ENCODE measurements at regions not wholly inside any gene's neighbourhood (a gene's known extent, or its start where the extent isn't known, plus 50 kb on each side); places are given as distances from the start of the nearest gene placed in this dataset.

DNA sequence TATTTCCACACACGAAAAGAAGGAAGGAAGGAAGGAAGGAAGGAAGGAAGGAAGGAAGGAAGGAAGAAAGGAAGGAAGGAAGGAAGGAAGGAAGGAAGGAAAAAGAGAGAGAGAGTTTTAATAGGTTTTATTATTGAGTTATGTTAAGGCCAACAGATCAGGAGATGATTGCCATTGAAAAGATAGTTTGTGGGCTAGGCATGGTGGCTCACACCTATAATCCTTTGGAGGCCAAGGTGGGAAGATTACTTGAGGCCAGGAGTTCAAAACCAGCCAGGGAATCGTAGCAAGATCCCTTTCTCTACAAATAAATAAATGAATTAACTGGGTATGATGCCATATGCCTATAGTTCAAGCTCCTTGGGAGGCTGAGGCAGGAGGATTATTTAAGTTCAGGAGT lies 877.2 kb downstream of the TLE4 start:
- no peak for DNase-seq (ENCODE audit: low spot score)

DNA sequence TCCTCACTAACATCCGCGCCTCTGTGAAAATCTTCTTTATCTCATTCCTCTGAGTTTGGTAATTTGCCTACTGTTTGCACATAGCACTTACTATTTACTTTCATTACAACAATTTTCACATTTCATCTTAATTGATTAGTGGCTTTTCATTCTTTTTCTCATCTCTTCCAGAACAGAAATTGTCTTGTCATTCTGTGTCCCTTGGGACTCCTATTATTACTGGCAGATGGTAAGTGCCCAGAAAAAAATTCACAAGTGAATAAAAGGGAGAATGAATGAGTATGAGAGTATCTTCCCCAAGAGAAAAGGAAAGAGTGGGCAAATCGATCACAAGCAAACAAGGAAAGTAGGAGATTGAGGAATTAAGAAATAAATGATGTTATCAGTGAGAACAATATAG lies 876.1 kb downstream of the TLE4 start:
- DNase-seq (ENCODE audit: low spot score) = no peak

GRCh38 chr9:80440724-80441123 lies 869.0 kb downstream of the TLE4 start:
- DNase-seq (ENCODE audit: low spot score) = no peak

- no peak for DNase-seq (ENCODE audit: low spot score)
Measured at GRCh38 chr9:80437825-80438224, 866.1 kb downstream of the TLE4 start.

DNA sequence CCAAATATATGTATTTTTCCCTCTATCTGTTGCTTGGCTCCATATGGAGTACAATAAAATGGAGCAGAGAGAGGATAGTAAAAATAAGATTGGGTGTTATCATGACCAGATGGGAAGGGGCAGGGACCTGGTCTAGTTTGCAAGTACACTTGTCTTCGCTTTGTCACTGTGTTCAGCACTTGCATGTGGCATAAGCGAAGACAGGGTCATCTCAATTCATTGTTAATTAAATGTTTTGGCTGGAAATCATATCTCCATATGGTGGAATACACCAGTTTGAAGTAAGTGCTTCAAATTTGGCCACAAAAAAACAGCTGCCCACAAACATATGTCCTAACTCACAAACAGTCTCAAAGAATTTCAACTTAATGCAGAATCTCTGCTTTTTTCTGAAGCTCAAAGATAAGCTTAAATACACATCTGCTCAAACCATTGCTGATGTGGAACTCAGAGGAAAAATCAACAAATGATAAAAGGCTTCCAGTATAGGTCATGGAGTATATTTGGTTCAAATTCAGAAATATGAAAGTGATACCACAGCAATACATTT lies 865.4 kb downstream of the TLE4 start:
- DNase-seq (ENCODE audit: low spot score) = no peak

DNA sequence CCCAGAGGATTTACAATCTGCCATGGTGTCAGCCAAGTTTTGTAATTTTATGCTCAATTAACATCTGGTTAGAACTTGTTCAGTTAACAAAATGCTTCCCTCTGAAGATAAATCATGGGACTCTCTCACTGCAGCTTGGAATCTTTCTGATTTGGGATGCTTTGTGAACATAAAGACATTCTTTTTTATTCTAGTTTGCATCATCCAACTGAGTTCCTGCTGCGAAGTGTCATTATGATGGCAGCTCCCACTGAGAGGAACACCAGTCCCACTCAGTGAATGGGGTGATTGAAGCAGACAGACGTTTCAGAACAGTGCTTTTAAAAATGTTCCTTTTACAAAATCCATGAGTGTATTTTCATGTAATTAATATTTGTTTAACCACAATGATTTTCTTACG lies 863.8 kb downstream of the TLE4 start:
- no peak for DNase-seq (ENCODE audit: low spot score)

DNA sequence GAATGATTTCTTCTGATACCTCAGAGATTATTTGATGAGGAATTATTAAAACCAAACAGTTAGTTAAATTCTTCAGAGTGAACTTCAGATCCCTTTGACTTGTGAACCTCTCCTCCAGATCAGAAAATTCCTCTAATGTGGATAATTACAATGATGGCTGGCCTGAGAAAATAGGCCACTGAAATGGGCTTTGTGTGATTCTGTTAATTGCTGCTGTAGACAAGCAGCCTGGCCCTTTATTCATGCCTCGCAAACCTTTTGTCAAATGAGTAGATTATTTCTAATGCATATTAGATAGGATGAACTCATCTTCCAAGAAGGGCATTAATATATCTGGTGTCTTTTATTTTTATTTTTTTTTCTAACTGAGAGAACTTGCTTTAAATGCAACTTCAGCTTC lies 855.2 kb downstream of the TLE4 start:
- no peak for DNase-seq (ENCODE audit: low spot score)

DNA sequence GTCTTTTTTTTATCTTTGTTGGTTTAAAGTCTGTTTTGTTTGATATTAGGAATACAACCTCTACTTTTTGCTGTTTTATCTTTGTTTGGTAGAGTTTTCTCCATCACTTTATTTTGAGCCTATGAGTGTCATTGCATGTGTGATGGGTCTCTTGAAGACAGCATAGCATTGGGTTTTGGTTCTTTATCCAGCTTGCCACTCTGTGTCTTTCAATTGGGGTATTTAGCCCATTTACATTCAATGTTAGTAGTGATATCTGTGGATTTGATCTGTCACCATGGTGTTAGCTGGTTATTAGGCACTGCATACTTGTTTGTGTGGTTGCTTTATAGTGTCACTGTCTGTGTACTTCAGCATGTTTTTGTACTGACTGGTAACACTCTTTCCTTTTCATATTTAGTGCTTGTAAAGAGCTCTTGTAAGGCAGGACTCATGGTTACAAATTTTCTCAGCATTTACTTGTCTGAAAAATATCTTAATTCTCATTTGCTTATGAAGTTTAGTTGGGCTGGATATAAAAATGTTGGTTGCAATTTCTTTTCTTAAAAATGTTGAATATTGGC lies 845.5 kb downstream of the TLE4 start:
- DNase-seq (ENCODE audit: low spot score) = no peak

GRCh38 chr9:80410106-80410505 lies 838.3 kb downstream of the TLE4 start:
- no peak for DNase-seq (ENCODE audit: low spot score)

DNA sequence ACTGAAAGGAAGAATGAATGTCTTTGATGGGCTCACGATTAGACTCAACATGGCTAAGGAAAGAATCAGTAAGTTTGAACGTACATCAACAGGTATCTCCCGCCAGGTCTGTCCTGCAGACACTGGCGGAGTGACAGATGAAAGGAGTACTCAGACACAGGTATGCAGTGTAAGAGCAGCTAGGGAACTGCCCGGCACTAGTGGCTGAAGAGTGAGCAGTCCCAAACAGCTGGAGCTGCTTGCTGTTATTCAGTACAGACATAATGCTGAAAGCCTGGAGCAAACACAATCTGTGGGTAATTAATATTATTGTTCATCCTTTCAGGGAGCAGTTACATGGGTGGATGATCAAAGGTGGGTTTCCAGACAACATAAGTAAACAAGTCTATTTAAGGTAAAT lies 835.5 kb downstream of the TLE4 start:
- DNase-seq (ENCODE audit: low spot score) = no peak

GRCh38 chr9:80401243-80401642 lies 829.5 kb downstream of the TLE4 start:
- DNase-seq (ENCODE audit: low spot score) = no peak

GRCh38 chr9:80400624-80401230 lies 829.0 kb downstream of the TLE4 start:
- DNase-seq (ENCODE audit: low spot score) = no peak

GRCh38 chr9:80399606-80400005 lies 827.8 kb downstream of the TLE4 start:
- no peak for DNase-seq (ENCODE audit: low spot score)

GRCh38 chr9:80387828-80388227 lies 816.1 kb downstream of the TLE4 start:
- DNase-seq (ENCODE audit: low spot score) = no peak

DNA sequence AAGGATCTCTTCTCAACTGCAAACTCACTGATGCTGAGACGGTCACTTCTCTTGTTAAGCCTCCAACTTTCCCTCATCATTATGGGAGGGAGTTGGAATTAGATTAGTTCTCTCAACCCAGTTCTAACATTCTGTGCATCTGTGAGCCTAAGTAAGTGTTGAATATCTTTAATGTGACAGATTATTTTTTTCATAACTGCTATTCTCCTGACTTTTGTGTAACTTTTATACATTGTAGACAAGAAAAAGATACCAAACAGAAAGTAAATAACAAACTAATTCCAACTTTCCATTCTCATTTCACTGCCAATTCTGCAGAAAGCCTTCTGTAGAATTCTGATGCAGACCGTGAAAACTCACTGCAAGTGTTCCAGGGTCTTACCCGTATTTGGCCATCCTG lies 813.5 kb downstream of the TLE4 start:
- no peak for DNase-seq (ENCODE audit: low spot score)

DNA sequence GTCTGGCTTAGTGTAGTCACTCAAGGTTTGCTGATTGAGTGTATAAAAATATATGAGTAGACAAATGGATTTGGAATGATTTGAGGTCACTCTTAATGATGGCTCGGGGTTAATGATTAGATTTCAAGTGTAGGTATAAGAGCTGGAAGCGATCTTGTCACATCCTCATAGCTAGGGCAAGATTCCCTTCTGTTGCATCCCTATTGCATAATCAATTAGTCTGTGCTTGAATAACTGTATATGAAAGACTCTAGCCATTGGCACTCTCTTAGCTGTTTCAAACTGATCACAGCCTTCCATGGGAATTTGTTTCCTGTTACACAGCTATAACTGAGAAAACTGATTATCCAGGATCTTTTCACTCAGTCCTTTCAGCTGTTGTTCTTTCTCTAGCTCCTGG lies 811.6 kb downstream of the TLE4 start:
- DNase-seq (ENCODE audit: low spot score) = no peak

GRCh38 chr9:80382211-80382891 lies 810.6 kb downstream of the TLE4 start:
- no peak for DNase-seq (ENCODE audit: low spot score)

DNA sequence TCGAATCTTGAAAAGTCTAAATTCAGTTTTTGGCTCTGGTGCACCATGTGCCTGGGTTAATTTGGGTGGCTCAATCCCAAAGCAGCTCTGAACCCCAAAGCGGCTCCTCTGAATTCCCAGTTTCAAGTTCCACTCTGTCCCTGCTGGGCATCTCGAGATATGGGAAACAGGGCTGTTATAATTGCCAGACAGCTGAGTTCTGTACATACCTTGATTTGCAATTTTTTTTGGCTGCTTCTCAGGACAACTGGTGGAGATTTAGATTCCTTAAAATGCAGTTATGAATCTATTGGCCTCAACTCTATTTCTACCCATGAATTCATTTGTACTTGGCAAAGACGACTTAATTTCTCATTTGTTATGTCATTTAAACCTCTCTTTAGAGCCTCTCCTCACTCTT lies 808.5 kb downstream of the TLE4 start:
- no peak for DNase-seq (ENCODE audit: low spot score)

DNA sequence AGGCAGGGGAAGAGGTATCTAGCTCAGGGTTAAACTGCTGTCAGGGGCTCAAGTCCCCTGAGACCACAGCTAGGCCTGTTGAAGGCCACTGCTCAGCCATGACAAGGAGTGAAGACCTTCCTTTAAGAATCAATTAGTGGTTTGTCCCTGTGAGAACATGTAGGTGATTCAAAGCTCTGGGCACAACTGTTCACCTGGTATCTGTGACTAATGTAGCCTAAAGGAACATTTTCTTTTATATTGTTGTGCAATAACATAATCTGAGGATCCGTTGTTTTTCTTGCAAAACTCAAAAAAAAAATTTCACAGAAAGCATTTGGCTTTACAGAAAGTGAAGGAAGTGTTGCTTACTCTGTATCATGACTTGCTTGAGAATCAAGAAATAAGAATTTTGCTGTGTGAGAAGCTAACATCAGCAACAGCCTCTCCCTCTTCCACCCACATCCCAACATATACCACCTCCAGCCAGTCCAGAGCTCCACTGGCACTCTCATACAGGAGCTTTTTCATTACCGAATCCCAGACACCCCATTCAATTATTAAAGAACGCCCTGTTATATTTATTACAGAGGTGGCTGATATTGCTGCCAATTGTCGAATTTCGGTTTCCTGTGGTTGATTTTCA lies 807.0 kb downstream of the TLE4 start:
- DNase-seq (ENCODE audit: low spot score) = no peak

DNA sequence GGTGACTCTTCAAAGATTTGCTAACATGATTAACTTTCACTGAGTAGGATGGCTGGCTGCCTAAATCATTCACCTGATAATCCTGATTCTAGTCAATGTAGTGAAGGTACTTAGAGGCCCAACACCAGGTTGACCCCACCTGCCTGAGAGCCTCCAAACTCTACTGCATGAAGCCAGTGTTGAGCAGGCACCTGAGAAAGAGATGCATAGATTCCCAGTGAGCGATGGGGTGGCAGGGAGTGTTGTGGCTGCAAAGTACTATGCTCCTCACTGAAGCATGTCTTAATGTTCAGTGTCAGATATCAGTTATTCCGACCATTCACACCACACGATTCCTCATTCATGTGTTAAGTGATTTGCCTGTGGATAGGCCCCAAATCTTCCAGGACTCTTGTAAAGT lies 804.4 kb downstream of the TLE4 start:
- DNase-seq (ENCODE audit: low spot score) = no peak

- DNase-seq (ENCODE audit: low spot score) = no peak
Measured at GRCh38 chr9:80375477-80375876, 803.7 kb downstream of the TLE4 start.

- no peak for DNase-seq (ENCODE audit: low spot score)
Measured at GRCh38 chr9:80369641-80370040, 797.9 kb downstream of the TLE4 start.

DNA sequence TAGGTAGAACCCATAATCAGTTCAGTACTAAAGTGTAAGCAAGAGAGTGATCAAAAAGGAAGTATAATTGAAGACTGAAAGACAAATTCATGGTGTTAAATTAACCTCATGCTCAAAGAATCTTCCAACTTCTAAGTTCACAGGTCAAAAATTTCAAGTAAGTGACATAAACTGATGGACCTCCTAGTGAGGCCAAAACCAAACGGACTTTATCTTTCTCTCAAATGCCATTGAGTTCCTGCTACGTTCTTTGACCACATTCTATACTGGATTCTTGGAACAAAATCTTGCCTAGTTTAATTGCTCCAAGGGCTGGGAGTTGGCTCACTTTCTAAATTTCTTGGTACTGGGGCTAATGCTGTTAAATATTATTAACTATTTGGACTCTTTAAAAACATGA lies 794.9 kb downstream of the TLE4 start:
- DNase-seq (ENCODE audit: low spot score) = no peak
